HUDEP-2 (cell line): ENCODE measurements at regions not wholly inside any gene's neighbourhood (a gene's known extent, or its start where the extent isn't known, plus 50 kb on each side); places are given as distances from the start of the nearest gene placed in this dataset.

Source experiments
- DNase-seq, 76 experiments: peaks; one replicate each; lab custom pipeline; 2025; ENCODE audit not compliant: unreplicated experiment in 76 of 76; lab: John Stamatoyannopoulos, UW

- no peak for DNase-seq
Observed at GRCh38 chr12:132395908-132396305, 66.5 kb upstream of the GALNT9 start.

GRCh38 chr12:132395192-132395907 is 66.0 kb upstream of the GALNT9 start:
- DNase-seq = no peak

GRCh38 chr12:132393991-132394949 is 64.9 kb upstream of the GALNT9 start:
- no peak for DNase-seq

GRCh38 chr12:132393245-132393795 is 63.9 kb upstream of the GALNT9 start:
- DNase-seq = no peak

- DNase-seq = no peak
Observed at GRCh38 chr12:132392389-132393244, 63.2 kb upstream of the GALNT9 start.

GRCh38 chr12:132391326-132392041 is 62.1 kb upstream of the GALNT9 start:
- DNase-seq = no peak

- DNase-seq = no peak
Observed at GRCh38 chr12:132390287-132391076, 61.1 kb upstream of the GALNT9 start.

GRCh38 chr12:132389526-132390286 is 60.3 kb upstream of the GALNT9 start:
- no peak for DNase-seq

GRCh38 chr12:132389026-132389425 is 59.6 kb upstream of the GALNT9 start:
- no peak for DNase-seq

GRCh38 chr12:132388379-132389015 is 59.1 kb upstream of the GALNT9 start:
- no peak for DNase-seq

GRCh38 chr12:132386926-132387497 is 57.6 kb upstream of the GALNT9 start:
- DNase-seq = no peak

- no peak for DNase-seq
Observed at GRCh38 chr12:132385923-132386751, 56.7 kb upstream of the GALNT9 start.

GRCh38 chr12:132384916-132385774 is 55.8 kb upstream of the GALNT9 start:
- no peak for DNase-seq

GRCh38 chr12:132380641-132381040 is 51.3 kb upstream of the GALNT9 start:
- DNase-seq = no peak

- DNase-seq = no peak
Observed at GRCh38 chr12:132379996-132380395, 50.6 kb upstream of the GALNT9 start.

- no peak for DNase-seq
Observed at GRCh38 chr12:132379576-132379975, 50.2 kb upstream of the GALNT9 start.
